COR-L47 (cell line): ENCODE measurements at regions not wholly inside any gene's neighbourhood (a gene's known extent, or its start where the extent isn't known, plus 50 kb on each side); places are given as distances from the start of the nearest gene placed in this dataset.
"Not testable (repeated sequence)": the region's sequence is repeated elsewhere in the genome, so short reads cannot be mapped to it uniquely, and the experiment has no call there.

Source experiments
- DNase-seq: peaks from one replicate; lab custom pipeline; 2025; lab: John Stamatoyannopoulos, UW

GRCh38 chr12:31162896-31163560 is 89.4 kb downstream of the DDX11 start:
- not testable (repeated sequence) for DNase-seq

DNA sequence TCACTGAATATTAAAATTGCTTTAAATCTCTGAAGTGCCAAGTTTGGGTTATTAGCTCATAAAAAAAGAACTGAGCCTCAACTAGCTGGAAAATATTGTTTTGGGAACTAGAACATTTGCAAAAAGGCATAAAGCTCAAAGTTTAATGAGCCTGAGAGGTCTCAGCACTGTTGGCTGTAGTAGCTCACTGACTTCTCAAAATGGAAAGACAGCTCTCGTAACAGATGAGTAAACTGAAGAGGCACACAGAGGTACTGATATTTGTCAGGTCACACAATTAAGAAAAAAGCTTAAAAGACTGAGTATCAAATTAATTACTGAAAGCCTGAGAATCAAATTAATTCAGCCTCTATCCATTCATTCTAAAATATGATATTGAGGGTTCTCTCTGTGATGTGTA is 100.6 kb downstream of the DDX11 start:
- DNase-seq = not testable (repeated sequence)

DNA sequence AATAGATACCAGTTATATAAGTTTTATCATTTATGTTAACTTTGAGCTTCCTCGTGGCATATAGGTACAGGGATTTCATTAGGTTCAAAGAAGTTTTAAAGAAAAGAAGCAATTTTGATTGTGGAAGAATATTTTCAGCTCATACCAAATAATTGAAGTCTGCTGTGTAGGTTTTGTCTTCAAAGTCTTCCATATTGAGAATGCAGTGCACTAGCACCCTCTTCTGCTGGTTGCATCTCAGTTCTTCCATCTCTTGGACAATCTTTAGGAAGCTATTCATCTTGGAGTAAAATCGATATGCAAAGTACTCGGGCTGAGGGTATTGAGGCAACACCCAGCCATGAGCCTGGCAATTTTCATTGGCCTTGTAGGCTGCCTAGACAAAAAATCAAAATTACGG is 103.9 kb downstream of the DDX11 start:
- DNase-seq = not testable (repeated sequence)

DNA sequence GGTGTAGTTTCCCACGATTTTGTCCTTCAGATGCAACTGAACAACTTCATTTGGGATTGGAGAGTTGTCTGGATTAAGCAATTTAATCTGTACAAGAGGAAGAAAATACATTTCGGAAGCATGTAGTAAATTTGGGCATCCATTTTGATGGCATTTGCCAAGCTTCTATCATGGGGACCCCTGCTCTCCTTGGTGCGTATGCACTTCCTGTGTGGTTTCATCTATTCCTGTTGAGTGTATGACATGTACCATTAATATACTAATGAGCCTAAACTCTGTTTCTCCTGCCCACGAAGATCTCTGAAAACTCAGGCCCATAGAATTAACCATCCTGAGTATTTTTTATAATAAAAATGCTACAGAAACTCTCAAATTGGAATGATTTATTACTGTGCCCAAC is 105.2 kb downstream of the DDX11 start:
- DNase-seq = not testable (repeated sequence)

GRCh38 chr12:31179627-31180237 is 106.1 kb downstream of the DDX11 start:
- not testable (repeated sequence) for DNase-seq

GRCh38 chr12:31182571-31182970 is 108.9 kb downstream of the DDX11 start:
- DNase-seq = not testable (repeated sequence)

- not testable (repeated sequence) for DNase-seq
Observed at GRCh38 chr12:31183107-31183506, 109.4 kb downstream of the DDX11 start.

GRCh38 chr12:31183899-31184298 is 110.2 kb downstream of the DDX11 start:
- DNase-seq = not testable (repeated sequence)

GRCh38 chr12:31184667-31185066 is 111.0 kb downstream of the DDX11 start:
- DNase-seq = not testable (repeated sequence)

- not testable (repeated sequence) for DNase-seq
Observed at GRCh38 chr12:31192689-31193088, 119.0 kb downstream of the DDX11 start.

- not testable (repeated sequence) for DNase-seq
Observed at GRCh38 chr12:31195620-31196019, 122.0 kb downstream of the DDX11 start.

- DNase-seq = not testable (repeated sequence)
Observed at GRCh38 chr12:31199476-31199875, 125.8 kb downstream of the DDX11 start.

DNA sequence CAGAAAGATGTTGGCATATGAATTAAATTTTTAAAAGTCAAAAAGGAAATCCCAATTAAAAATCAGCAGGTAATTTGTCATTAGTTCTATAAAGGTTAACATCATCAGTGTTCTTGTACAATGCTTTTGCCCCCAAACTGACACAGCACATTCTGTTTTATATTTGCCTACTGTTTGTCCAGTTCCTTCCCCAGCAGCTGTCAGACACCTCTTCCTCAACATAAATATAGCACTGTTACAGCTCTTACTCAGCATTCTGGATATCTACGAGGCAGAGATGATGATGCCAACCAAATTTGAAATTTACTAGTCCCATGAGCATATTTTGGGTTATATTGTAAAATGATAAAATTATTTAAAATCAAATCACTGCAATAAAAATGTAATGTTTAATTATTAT is 124.6 kb downstream of the SINHCAF start:
- DNase-seq = no peak

DNA sequence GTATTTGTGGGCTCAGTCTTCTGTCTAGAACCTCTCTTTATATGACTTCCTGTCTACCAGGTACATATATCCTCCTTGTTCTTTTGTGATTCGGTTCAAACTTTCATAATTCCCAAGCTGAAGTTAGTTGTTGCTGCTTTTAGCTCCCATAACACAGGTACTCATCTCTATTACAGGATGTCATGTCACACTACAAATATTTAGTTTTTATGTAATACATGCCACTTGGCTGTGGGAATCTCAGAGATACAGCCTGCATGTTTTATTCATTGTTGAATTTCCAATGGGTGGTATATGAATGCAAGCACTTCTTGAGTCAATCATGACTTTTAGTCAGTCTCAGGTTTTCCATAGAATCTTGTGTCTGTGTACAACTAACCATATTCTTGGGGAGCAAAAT is 122.7 kb downstream of the SINHCAF start:
- no peak for DNase-seq

GRCh38 chr12:31205054-31205453 is 120.9 kb downstream of the SINHCAF start:
- no peak for DNase-seq

GRCh38 chr12:31206038-31206670 is 119.8 kb downstream of the SINHCAF start:
- no peak for DNase-seq

DNA sequence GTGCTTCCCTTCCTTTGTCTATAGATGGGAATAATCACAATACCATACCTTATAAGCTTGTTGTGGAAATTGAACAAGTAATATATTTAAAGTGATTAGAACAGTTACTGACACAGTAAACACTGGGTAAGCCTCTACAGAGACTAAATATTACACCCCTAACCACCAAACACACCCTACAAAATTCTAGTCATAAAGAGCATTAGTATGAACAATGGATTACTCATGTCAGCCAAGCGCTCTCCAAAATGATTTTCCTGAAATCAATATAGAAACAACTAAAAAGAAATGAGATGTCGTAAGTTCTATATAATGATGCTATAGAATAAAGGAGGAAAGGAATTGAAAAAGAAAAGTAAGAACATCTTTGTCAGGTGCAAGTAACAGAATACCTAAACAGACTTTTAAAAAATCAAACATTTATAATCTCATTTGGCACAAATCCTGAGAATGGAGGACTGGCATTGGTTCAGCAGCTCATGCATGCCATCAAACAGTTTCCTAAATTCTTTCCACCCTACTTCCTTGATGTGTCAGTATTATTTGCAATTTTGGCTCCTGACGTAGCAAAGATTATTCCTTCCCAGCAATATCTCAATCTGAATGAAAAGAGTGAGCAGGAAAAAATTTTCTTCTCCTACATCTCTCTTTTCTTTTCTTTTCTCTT is 118.0 kb downstream of the SINHCAF start:
- no peak for DNase-seq

DNA sequence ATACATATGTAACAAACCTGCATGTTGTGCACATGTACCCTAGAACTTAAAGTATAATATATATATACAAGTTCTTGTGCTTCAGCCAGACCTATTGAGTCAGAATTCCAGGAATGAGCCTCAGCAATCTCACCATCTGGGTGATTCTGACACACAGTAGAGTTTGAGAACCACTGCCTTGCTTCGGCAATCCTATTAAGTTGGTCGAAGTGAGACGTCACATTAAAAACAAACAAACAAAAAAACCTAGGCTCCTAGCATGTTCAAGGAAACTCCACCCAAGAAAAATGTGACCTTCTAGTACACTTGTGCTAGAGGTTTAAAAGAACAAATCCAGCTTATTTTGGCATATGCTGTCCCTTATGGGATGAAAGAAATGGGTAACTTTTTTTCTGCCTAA is 115.8 kb downstream of the SINHCAF start:
- DNase-seq = no peak

- DNase-seq = no peak
Observed at GRCh38 chr12:31210541-31210940, 115.4 kb downstream of the SINHCAF start.

DNA sequence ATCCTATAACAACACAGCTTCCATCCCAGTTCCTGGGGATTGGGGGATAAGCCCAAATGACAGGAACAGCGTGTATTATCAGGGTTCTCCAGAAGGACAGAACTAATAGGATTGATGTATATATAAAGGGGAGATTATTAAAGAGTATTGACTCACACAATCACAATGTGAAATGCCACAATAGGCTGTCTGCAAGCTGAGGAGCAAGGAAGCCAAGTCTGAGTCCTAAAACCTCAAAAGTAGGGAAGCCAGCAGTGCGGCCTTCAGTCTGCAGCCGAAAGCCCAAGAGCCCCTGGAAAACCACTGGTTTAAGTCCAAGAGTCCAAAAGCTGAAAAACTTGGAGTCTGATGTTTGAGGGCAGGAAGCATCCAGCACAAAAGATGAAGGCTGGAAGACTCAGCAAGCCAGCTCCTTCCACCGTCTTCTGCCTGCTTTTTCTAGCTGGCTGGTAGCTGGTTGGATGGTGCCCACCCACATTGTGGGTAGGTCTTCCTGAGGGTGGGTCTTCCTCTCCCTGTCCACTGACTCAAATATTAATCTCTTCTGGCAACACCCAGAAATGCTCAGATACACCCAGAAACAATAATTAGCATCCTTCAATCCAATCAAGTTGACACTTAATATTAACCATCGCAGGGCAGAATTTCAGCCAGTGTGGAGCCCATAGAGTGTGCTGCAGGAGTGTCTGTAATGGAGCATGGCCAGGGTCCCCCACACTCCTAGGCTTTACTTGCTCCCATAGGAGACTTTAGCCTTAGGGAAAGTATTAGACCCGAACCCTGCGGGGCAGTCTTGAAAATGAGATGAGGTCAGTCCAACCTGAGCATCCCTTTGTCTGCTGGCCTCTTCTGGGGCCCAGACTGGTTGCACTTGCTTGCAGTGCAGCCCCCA is 111.1 kb downstream of the SINHCAF start:
- no peak for DNase-seq

DNA sequence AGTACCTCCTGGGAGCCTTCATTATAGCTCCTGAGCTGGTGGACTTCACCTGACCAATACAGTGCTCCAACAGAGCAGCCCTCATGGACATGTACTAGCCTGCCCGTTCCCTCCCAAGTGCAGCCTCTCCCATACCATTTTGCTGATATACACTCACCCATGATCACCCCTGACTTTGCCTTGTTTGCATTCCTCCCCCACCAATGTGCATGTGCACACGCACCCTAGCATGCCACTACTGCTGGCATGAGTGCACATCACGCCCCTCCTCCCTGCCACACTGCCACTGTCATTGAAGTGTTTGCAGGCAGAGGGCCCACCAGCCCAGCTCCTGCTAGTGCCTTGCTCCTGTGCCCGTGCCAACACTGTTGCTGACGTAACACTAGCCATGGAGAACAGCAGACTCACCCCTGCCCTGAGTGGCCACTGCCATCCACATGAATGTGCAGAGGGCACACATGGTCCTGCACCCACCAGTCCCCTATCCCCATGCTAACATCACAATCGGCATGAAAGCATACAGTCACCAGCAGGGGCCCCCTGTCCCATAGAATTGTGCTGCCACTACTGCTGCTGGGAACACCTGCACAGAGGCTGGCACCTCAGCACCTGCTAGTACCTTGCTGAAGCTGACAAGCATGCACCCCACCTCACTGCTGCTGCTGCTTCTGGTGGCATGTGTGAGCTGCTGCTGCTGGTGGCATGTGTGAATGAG is 110.3 kb downstream of the SINHCAF start:
- no peak for DNase-seq
